Smooth muscle cell (in vitro differentiated cells): ENCODE measurements at regions not wholly inside any gene's neighbourhood (a gene's known extent, or its start where the extent isn't known, plus 50 kb on each side); places are given as distances from the start of the nearest gene placed in this dataset.

ENCODE experiments used
- DNase-seq: peaks from one replicate; lab custom pipeline; 2025; ENCODE audit not compliant: unreplicated experiment; lab: John Stamatoyannopoulos, UW
- H2AFZ ChIP-seq: fragments of 200-600 bp; sonication (generic); 2 replicates; pipeline ENCODE4 v1.6.0; 2016; ENCODE audit warnings: antibody characterized with exemption, low read depth, mild to moderate bottlenecking
- H3F3A ChIP-seq: fragments of 200-600 bp; sonication (generic); 2 replicates; pipeline ENCODE4 v1.6.0; 2017; ENCODE audit warnings: antibody characterized with exemption, low read depth
- H3K27ac ChIP-seq: fragments of 200-600 bp; sonication (generic); 2 replicates; pipeline ENCODE4 v1.5.1; 2016; ENCODE audit warnings: low read depth, mild to moderate bottlenecking
- H3K27me3 ChIP-seq: fragments of 200-600 bp; sonication (generic); 2 replicates; pipeline ENCODE4 v1.6.1; 2016; ENCODE audit warnings: low read depth, mild to moderate bottlenecking
- H3K36me3 ChIP-seq: fragments of 200-600 bp; sonication (generic); 2 replicates; pipeline ENCODE4 v1.5.1; 2016; ENCODE audit warnings: low read depth
- H3K4me1 ChIP-seq: fragments of 200-600 bp; sonication (generic); 2 replicates; pipeline ENCODE4 v1.5.1; 2016; ENCODE audit warnings: low read depth
- H3K4me2 ChIP-seq: fragments of 200-600 bp; sonication (generic); 2 replicates; pipeline ENCODE4 v1.6.0; 2016; ENCODE audit warnings: mild to moderate bottlenecking
- H3K4me3 ChIP-seq: fragments of 200-600 bp; sonication (generic); 2 replicates; pipeline ENCODE4 v1.5.1; 2016; ENCODE audit warnings: mild to moderate bottlenecking
- H3K79me2 ChIP-seq: fragments of 200-600 bp; sonication (generic); 2 replicates; pipeline ENCODE4 v1.6.0; 2016; ENCODE audit warnings: low read depth, mild to moderate bottlenecking
- H3K9ac ChIP-seq: fragments of 200-600 bp; sonication (generic); 2 replicates; pipeline ENCODE4 v1.6.0; 2016; ENCODE audit warnings: low read depth
- H3K9me3 ChIP-seq: fragments of 200-600 bp; sonication (generic); replicated peaks from 2 replicates; pipeline ENCODE4 v1.5.1; 2016; ENCODE audit warnings: low read depth
- H4K20me1 ChIP-seq: fragments of 200-600 bp; sonication (generic); 2 replicates; pipeline ENCODE4 v1.6.0; 2016; ENCODE audit warnings: low read depth
- WGBS: methylation state at CpG from one replicate; pipeline ENCODE4 v1.1.7; 2016; ENCODE audit warnings: low lambda C conversion rate; 5-methylcytosine and 5-hydroxymethylcytosine counted together
- TF ChIP-seq, protein P1 (sequence below): fragments of 200-600 bp; sonication (generic); IDR thresholded peaks from 2 replicates; pipeline ENCODE4 v1.5.1; 2017; ENCODE audit warnings: borderline replicate concordance, mild to moderate bottlenecking, antibody characterized with exemption; ENCODE audit not compliant: insufficient read depth, poor library complexity, severe bottlenecking

DNA sequence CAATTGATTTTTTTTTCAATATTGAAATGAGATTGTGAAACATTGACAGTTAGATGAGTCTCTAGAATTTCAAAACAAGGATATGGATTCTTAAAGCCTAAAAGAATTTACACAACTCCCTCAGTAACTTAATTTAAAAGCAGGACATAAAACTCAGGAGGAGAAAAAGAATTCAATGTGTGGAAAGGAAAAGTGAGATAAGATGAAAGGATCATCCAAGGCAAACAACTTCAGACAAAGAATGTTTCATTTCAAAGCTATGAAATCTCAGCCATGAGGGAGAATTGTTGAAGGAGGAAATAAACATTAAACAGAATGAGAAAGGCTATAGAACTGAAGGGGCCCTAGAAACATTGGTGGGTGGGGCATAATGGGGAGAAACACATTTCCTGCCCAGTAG is 191.7 kb upstream of the NOX3 start:
- no peak overlapping the region for H3K9ac ChIP-seq
- H3K4me3 ChIP-seq: no peak overlapping the region
- H3K27me3 ChIP-seq: no peaks in the 10 kb centered on the region
- H3K36me3 ChIP-seq: no peaks in the 10 kb centered on the region
- H3K79me2 ChIP-seq: no peaks in the 10 kb centered on the region
- TF ChIP-seq, protein P1, sequence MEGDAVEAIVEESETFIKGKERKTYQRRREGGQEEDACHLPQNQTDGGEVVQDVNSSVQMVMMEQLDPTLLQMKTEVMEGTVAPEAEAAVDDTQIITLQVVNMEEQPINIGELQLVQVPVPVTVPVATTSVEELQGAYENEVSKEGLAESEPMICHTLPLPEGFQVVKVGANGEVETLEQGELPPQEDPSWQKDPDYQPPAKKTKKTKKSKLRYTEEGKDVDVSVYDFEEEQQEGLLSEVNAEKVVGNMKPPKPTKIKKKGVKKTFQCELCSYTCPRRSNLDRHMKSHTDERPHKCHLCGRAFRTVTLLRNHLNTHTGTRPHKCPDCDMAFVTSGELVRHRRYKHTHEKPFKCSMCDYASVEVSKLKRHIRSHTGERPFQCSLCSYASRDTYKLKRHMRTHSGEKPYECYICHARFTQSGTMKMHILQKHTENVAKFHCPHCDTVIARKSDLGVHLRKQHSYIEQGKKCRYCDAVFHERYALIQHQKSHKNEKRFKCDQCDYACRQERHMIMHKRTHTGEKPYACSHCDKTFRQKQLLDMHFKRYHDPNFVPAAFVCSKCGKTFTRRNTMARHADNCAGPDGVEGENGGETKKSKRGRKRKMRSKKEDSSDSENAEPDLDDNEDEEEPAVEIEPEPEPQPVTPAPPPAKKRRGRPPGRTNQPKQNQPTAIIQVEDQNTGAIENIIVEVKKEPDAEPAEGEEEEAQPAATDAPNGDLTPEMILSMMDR: no peak
- peak overlapping the region; percentile 86 for H2AFZ ChIP-seq
- H4K20me1 ChIP-seq: no peaks in the 10 kb centered on the region
- no peak overlapping the region for H3K27ac ChIP-seq
- H3K4me2 ChIP-seq: peak overlapping the region; percentile 71
- H3K9me3 ChIP-seq: no peaks in the 10 kb centered on the region
- H3K4me1 ChIP-seq: peaks cover 4% of the 10 kb centered on the region
- no peak for DNase-seq
- H3F3A ChIP-seq: no peaks in the 10 kb centered on the region

DNA sequence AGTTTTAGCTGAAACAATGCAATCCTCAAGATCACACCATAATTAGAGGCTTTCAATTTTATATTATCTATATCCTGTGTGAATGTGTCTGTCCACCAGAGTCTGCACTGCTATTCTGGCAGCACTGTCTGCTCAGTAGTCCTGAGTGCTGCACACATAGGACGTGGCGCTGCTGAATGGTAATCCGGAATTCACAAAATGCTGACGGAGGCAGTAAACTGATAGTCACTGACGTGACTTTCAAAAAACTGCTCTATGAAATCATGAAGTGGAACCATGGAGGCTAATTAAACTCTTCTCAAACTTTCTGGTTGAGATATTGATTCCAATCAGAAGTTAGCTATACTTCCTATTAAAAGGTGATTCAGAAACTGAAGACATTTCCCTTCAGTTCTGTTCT is 190.8 kb upstream of the NOX3 start:
- H3K4me2 ChIP-seq: peak overlapping the region; percentile 71
- no peak overlapping the region for H3K9ac ChIP-seq
- peak overlapping the region; percentile 21 for H3K4me3 ChIP-seq
- H3K27ac ChIP-seq: peak overlapping the region; percentile 56
- peaks cover 4% of the 10 kb centered on the region for H3K4me1 ChIP-seq
- TF ChIP-seq, protein P1: no peak
- no peaks in the 10 kb centered on the region for H3K27me3 ChIP-seq
- WGBS: 24% methylated on average over 5 of the region's 5 CpGs
- no peaks in the 10 kb centered on the region for H3F3A ChIP-seq
- H3K36me3 ChIP-seq: no peaks in the 10 kb centered on the region
- H2AFZ ChIP-seq: peak overlapping the region; percentile 86
- H4K20me1 ChIP-seq: no peaks in the 10 kb centered on the region
- no peaks in the 10 kb centered on the region for H3K79me2 ChIP-seq
- no peak for DNase-seq
- H3K9me3 ChIP-seq: no peaks in the 10 kb centered on the region

DNA sequence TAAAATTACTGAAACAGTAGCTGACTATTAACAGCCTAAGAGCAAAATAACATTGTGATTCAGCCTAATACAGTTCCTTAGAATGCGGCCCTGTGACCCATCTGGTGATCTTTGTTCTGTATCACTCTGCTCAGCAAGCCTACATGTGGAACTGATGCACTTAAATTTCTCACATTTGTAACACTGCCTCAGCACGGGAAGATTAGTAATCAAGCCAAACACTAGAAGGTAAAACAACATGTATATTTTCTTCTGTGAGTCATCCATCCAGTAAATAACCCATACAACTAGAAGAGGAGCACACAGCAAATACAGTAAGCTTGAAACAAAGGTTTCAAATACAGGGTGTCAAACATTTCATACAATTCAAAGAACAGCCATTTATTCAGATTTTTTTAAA is 189.7 kb upstream of the NOX3 start:
- TF ChIP-seq, protein P1: no peak
- H3K27me3 ChIP-seq: no peaks in the 10 kb centered on the region
- 44% methylated on average over 2 of the region's 2 CpGs for WGBS

DNA sequence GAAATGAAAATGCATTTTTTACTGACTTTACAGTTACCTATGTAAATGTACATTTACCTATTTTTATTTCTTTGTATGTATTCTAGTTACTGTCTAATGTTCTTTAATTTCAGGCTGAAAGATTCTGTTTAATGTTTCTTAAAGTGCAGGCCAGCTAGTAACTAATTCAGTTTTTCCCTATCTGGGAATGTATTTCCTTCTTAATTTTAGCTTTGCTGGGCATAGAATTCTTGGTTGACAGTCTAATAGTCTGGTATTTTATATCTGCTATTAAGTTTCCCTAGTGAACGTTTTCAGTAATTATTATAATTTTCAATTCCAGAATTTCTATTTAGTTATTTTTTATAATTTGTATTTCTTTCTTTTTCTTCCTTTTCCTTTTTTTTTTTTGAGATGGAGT is 186.0 kb upstream of the NOX3 start:
- Histone ChIP-seq H3K27me3 (no peaks in the 10 kb centered on the region), H3K79me2 (no peaks in the 10 kb centered on the region), H4K20me1 (no peaks in the 10 kb centered on the region), H3K9ac (no peak overlapping the region), H3K4me1 (no peaks in the 10 kb centered on the region), H3K4me3 (no peak overlapping the region), H2AFZ (no peak overlapping the region), H3K9me3 (no peaks in the 10 kb centered on the region), H3F3A (no peaks in the 10 kb centered on the region), H3K36me3 (no peaks in the 10 kb centered on the region), H3K4me2 (no peak overlapping the region), H3K27ac (no peak overlapping the region)
- 90% methylated on average over 1 of the region's 1 CpG for WGBS
- no peak for DNase-seq
- TF ChIP-seq, protein P1: no peak

More for the DNA sequence above, 189.7 kb upstream of the NOX3 start:
- no peaks in the 10 kb centered on the region for H3F3A ChIP-seq
- H3K9me3 ChIP-seq: no peaks in the 10 kb centered on the region
- H3K4me1 ChIP-seq: peaks cover 4% of the 10 kb centered on the region
- peak overlapping the region; percentile 86 for H2AFZ ChIP-seq
- H4K20me1 ChIP-seq: no peaks in the 10 kb centered on the region
- DNase-seq: no peak
- no peak overlapping the region for H3K4me3 ChIP-seq
- peak overlapping the region; percentile 71 for H3K4me2 ChIP-seq
- H3K36me3 ChIP-seq: no peaks in the 10 kb centered on the region
- H3K27ac ChIP-seq: peak overlapping the region; percentile 56
- H3K9ac ChIP-seq: no peak overlapping the region
- H3K79me2 ChIP-seq: no peaks in the 10 kb centered on the region
